Small intestine (tissue), 7 donors: ENCODE measurements at regions not wholly inside any gene's neighbourhood (a gene's known extent, or its start where the extent isn't known, plus 50 kb on each side); places are given as distances from the start of the nearest gene placed in this dataset.

Experiments
- DNase-seq, 2 donors: peaks; one replicate each; pipeline versions ENCODE4 v3.0.0 to v3.0.0-alpha.2; 2013
- FAIRE-seq: peaks from 2 replicates; lab custom pipeline; 2012; peaks lifted over from hg19 to GRCh38; lab: Jason Lieb, UNC
- H3K27ac ChIP-seq, 3 donors: one replicate each; pipeline ENCODE4 v1.5.1; 2013; ENCODE audit warnings: low read length in 2 of 3, mild to moderate bottlenecking in 2 of 3, control low read depth in 1 of 3, inconsistent platforms in 1 of 3, low read depth in 1 of 3, moderate library complexity in 1 of 3
- H3K27me3 ChIP-seq, 3 donors: one replicate each; pipeline ENCODE4 v1.6.1; 2013; ENCODE audit warnings: low read length in 3 of 3, inconsistent platforms in 1 of 3; ENCODE audit not compliant: control insufficient read depth in 3 of 3, insufficient read depth in 3 of 3
- H3K36me3 ChIP-seq, 3 donors: one replicate each; pipeline ENCODE4 v1.6.1; 2013; ENCODE audit warnings: low read length in 3 of 3, inconsistent platforms in 1 of 3, low read depth in 1 of 3, mild to moderate bottlenecking in 1 of 3, moderate library complexity in 1 of 3; ENCODE audit not compliant: control insufficient read depth in 3 of 3, insufficient read depth in 2 of 3
- H3K4me1 ChIP-seq, 3 donors: one replicate each; pipeline ENCODE4 v1.6.1; 2013; ENCODE audit warnings: low read length in 2 of 3, inconsistent platforms in 1 of 3, low read depth in 1 of 3, mild to moderate bottlenecking in 1 of 3, moderate library complexity in 1 of 3; ENCODE audit not compliant: control insufficient read depth in 3 of 3, insufficient read depth in 2 of 3
- H3K4me3 ChIP-seq, 3 donors: one replicate each; pipeline ENCODE4 v1.5.1; 2013; ENCODE audit warnings: low read length in 3 of 3, control low read depth in 1 of 3, inconsistent platforms in 1 of 3, low read depth in 1 of 3, mild to moderate bottlenecking in 1 of 3, moderate library complexity in 1 of 3
- H3K9me3 ChIP-seq, 2 donors: one replicate each; pipeline ENCODE4 v1.6.1; 2013; ENCODE audit warnings: low read depth in 1 of 2, low read length in 1 of 2; ENCODE audit not compliant: control insufficient read depth in 2 of 2, insufficient read depth in 1 of 2
- WGBS, 3 donors: extraction: QIAGEN DNeasy Blood & Tissue Kit; methylation state at CpG; one replicate each; pipeline ENCODE4 v1.1.7; 2013; 5-methylcytosine and 5-hydroxymethylcytosine counted together
- donor health status: healthy with polysubstance abuse.
- donor health status: control.
- donor health status: control.
- donor health status: Bipolar disorder and iron deficiency.
- donor health status: healthy.

GRCh38 chr9:113795811-113796392 lies 80.2 kb upstream of the ZNF618 start:
- H3K4me3 ChIP-seq, result no peak overlapping the region
- FAIRE-seq (no peak), DNase-seq (no peak)
- H3K27ac ChIP-seq, result no peak overlapping the region
- H3K36me3 ChIP-seq, result no peaks in the 10 kb centered on the region
- no peaks in the 10 kb centered on the region for H3K9me3 ChIP-seq
- WGBS, 3 donors, result 63 to 83% (median 67%) methylated on average over 2 of the region's 2 CpGs
- H3K4me1 ChIP-seq, result no peaks in the 10 kb centered on the region
- H3K27me3 ChIP-seq, result peaks cover 0 to 3% (median 0%) of the 10 kb centered on the region in 3 donors

- FAIRE-seq (no peak), DNase-seq (no peak)
- Histone ChIP-seq H3K36me3 (no peaks in the 10 kb centered on the region), H3K9me3 (no peaks in the 10 kb centered on the region), H3K27ac (no peak overlapping the region), H3K4me1 (no peaks in the 10 kb centered on the region), H3K4me3 (no peak overlapping the region), H3K27me3 (peaks cover 0 to 3% (median 0%) of the 10 kb centered on the region in 3 donors)
- 88 to 90% (median 89%) methylated on average over 13 of the region's 13 CpGs for WGBS, 3 donors
Measured at GRCh38 chr9:113796646-113797426, 79.3 kb upstream of the ZNF618 start.

GRCh38 chr9:113798062-113799030 lies 77.8 kb upstream of the ZNF618 start:
- DNase-seq (no peak), FAIRE-seq (no peak)
- no peaks in the 10 kb centered on the region for H3K9me3 ChIP-seq
- no peaks in the 10 kb centered on the region for H3K36me3 ChIP-seq
- WGBS, 3 donors, result 81 to 82% (median 82%) methylated on average over 13 of the region's 13 CpGs
- H3K4me3 ChIP-seq, result no peak overlapping the region
- no peaks in the 10 kb centered on the region for H3K4me1 ChIP-seq
- H3K27ac ChIP-seq, result no peak overlapping the region
- H3K27me3 ChIP-seq, result peaks cover 0 to 3% (median 0%) of the 10 kb centered on the region in 3 donors

GRCh38 chr9:113800276-113800675 lies 75.8 kb upstream of the ZNF618 start:
- Histone ChIP-seq H3K9me3 (no peaks in the 10 kb centered on the region), H3K27me3 (peaks cover 0 to 3% (median 0%) of the 10 kb centered on the region in 3 donors), H3K36me3 (no peaks in the 10 kb centered on the region), H3K4me3 (no peak overlapping the region), H3K27ac (no peak overlapping the region), H3K4me1 (no peaks in the 10 kb centered on the region)
- DNase-seq (no peak), FAIRE-seq (no peak)
- 86 to 96% (median 88%) methylated on average over 2 of the region's 2 CpGs for WGBS, 3 donors

- no peak overlapping the region for H3K4me3 ChIP-seq
- 70 to 78% (median 74%) methylated on average over 8 of the region's 8 CpGs for WGBS, 3 donors
- FAIRE-seq, result no peak
Measured at GRCh38 chr9:113803811-113804589, 72.1 kb upstream of the ZNF618 start.

GRCh38 chr9:113805486-113806132 lies 70.5 kb upstream of the ZNF618 start:
- Histone ChIP-seq H3K9me3 (no peaks in the 10 kb centered on the region), H3K4me1 (no peaks in the 10 kb centered on the region), H3K27me3 (peaks cover 0 to 2% (median 0%) of the 10 kb centered on the region in 3 donors), H3K27ac (no peak overlapping the region), H3K36me3 (no peaks in the 10 kb centered on the region), H3K4me3 (no peak overlapping the region)
- 83 to 90% (median 83%) methylated on average over 9 of the region's 9 CpGs for WGBS, 3 donors
- DNase-seq, result no peak
- FAIRE-seq, result no peak

More at GRCh38 chr9:113803811-113804589, 72.1 kb upstream of the ZNF618 start:
- H3K9me3 ChIP-seq, result no peaks in the 10 kb centered on the region
- H3K36me3 ChIP-seq, result no peaks in the 10 kb centered on the region
- no peak overlapping the region for H3K27ac ChIP-seq
- no peak for DNase-seq
- peaks cover 0 to 3% (median 0%) of the 10 kb centered on the region in 3 donors for H3K27me3 ChIP-seq
- H3K4me1 ChIP-seq, result no peaks in the 10 kb centered on the region

- WGBS, 3 donors, result 4 to 19% (median 8%) methylated on average over 15 of the region's 15 CpGs
- H3K27me3 ChIP-seq, result no peaks in the 10 kb centered on the region
- no peaks in the 10 kb centered on the region for H3K4me1 ChIP-seq
- no peaks in the 10 kb centered on the region for H3K9me3 ChIP-seq
- peak; percentile 55 to 68 for DNase-seq
- no peak overlapping the region for H3K27ac ChIP-seq
- H3K36me3 ChIP-seq, result no peaks in the 10 kb centered on the region
- no peak for FAIRE-seq
- no peak overlapping the region for H3K4me3 ChIP-seq
Measured at GRCh38 chr9:113807173-113808061, 68.7 kb upstream of the ZNF618 start.
